ENCODE measurements at regions not wholly inside any gene's neighbourhood (a gene's known extent, or its start where the extent isn't known, plus 50 kb on each side); places are given as distances from the start of the nearest gene placed in this dataset.

- TF ChIP-seq POLR2A (IDR thresholded peaks at IDR 0.05; ENCODE audit: low read length) (no peak), CTCF (IDR thresholded peaks at IDR 0.05) (no peak)
Observed at GRCh38 chr3:16052964-16053363, 121.5 kb upstream of the GALNT15 start.
